ENCODE measurements at regions not wholly inside any gene's neighbourhood (a gene's known extent, or its start where the extent isn't known, plus 50 kb on each side); places are given as distances from the start of the nearest gene placed in this dataset.

- no peaks in the 10 kb centered on the region for H3K9me3 ChIP-seq (ENCODE audit: control insufficient read depth in 4 of 4, low read length in 3 of 4)
- H3K27me3 ChIP-seq (ENCODE audit: control insufficient read depth in 4 of 4, insufficient read depth in 4 of 4, low read length in 3 of 4), result no peaks in the 10 kb centered on the region
- H3K4me3 ChIP-seq (ENCODE audit: low read depth in 1 of 3, low read length in 3 of 3), result no peak overlapping the region
- no peak overlapping the region for H3K27ac ChIP-seq (ENCODE audit: low read depth in 1 of 2, low read length in 2 of 2)
- no peak for DNase-seq (ENCODE audit: low spot score)
- no peak for TF ChIP-seq SP1 (IDR thresholded peaks at IDR 0.05)
- no peak for TF ChIP-seq EGR1 (IDR thresholded peaks at IDR 0.05; ENCODE audit: low read depth in 2 of 2)
- no peak for TF ChIP-seq ATF3 (IDR thresholded peaks at IDR 0.05)
- no peak for TF ChIP-seq GABPA (IDR thresholded peaks at IDR 0.05 in 1 of 2, conservative IDR thresholded peaks at IDR 0.05 in 1 of 2)
- TF ChIP-seq RXRA (IDR thresholded peaks at IDR 0.05), result no peak
- TF ChIP-seq FOXA1 (IDR thresholded peaks at IDR 0.05), result no peak
- no peak for TF ChIP-seq HNF4G (IDR thresholded peaks at IDR 0.05)
- TF ChIP-seq ZBTB33 (IDR thresholded peaks at IDR 0.05), result no peak
- TF ChIP-seq HNF4A (conservative IDR thresholded peaks at IDR 0.05), result no peak
- TF ChIP-seq NR2F2 (IDR thresholded peaks at IDR 0.05), result no peak
- TF ChIP-seq REST (IDR thresholded peaks at IDR 0.05), result no peak
- TF ChIP-seq FOXA2 (IDR thresholded peaks at IDR 0.05), result no peak
- no peak for TF ChIP-seq JUND (IDR thresholded peaks at IDR 0.05)
- no peak for TF ChIP-seq CTCF (IDR thresholded peaks at IDR 0.05; ENCODE audit: low read depth, low read length, missing input control)
- TF ChIP-seq YY1 (IDR thresholded peaks at IDR 0.05), result no peak
- H3K36me3 ChIP-seq (ENCODE audit: control insufficient read depth in 4 of 4, insufficient read depth in 3 of 4, low read depth in 1 of 4, low read length in 3 of 4), result no peaks in the 10 kb centered on the region
- H3K4me1 ChIP-seq (ENCODE audit: control insufficient read depth in 4 of 4, insufficient read depth in 4 of 4, low read length in 3 of 4), result no peaks in the 10 kb centered on the region
- H3K9ac ChIP-seq (ENCODE audit: low read depth in 1 of 2, low read length in 2 of 2), result no peak overlapping the region
Measured at GRCh38 chr2:186273953-186274352, 212.1 kb upstream of the ZC3H15 start.

GRCh38 chr2:186274936-186275575, 211.0 kb upstream of the ZC3H15 start:
- 89% methylated on average over 6 of the region's 6 CpGs for WGBS
- no peak for DNase-seq (ENCODE audit: low spot score)

More at GRCh38 chr2:186274936-186275575, 211.0 kb upstream of the ZC3H15 start:
- no peak overlapping the region for H3K27ac ChIP-seq (ENCODE audit: low read depth in 1 of 2, low read length in 2 of 2)
- TF ChIP-seq GABPA (IDR thresholded peaks at IDR 0.05 in 1 of 2, conservative IDR thresholded peaks at IDR 0.05 in 1 of 2) (no peak), ATF3 (IDR thresholded peaks at IDR 0.05) (no peak), MAX (IDR thresholded peaks at IDR 0.05) (no peak), EGR1 (IDR thresholded peaks at IDR 0.05; ENCODE audit: low read depth in 2 of 2) (no peak), HNF4A (conservative IDR thresholded peaks at IDR 0.05) (no peak), SP1 (IDR thresholded peaks at IDR 0.05) (no peak), NR2F2 (IDR thresholded peaks at IDR 0.05) (no peak), YY1 (IDR thresholded peaks at IDR 0.05) (no peak), JUND (IDR thresholded peaks at IDR 0.05) (no peak), ZBTB33 (IDR thresholded peaks at IDR 0.05) (no peak), REST (IDR thresholded peaks at IDR 0.05) (no peak), FOXA1 (IDR thresholded peaks at IDR 0.05) (no peak)
- H3K9me3 ChIP-seq (ENCODE audit: control insufficient read depth in 4 of 4, low read length in 3 of 4), result no peaks in the 10 kb centered on the region
- no peak overlapping the region for H3K4me3 ChIP-seq (ENCODE audit: low read depth in 1 of 3, low read length in 3 of 3)
- no peaks in the 10 kb centered on the region for H3K27me3 ChIP-seq (ENCODE audit: control insufficient read depth in 4 of 4, insufficient read depth in 4 of 4, low read length in 3 of 4)
- H3K36me3 ChIP-seq (ENCODE audit: control insufficient read depth in 4 of 4, insufficient read depth in 3 of 4, low read depth in 1 of 4, low read length in 3 of 4), result no peaks in the 10 kb centered on the region
- H3K4me1 ChIP-seq (ENCODE audit: control insufficient read depth in 4 of 4, insufficient read depth in 4 of 4, low read length in 3 of 4), result no peaks in the 10 kb centered on the region
- H3K9ac ChIP-seq (ENCODE audit: low read depth in 1 of 2, low read length in 2 of 2), result no peak overlapping the region

Measured in liver (tissue), 8 donors.